ENCODE measurements at regions not wholly inside any gene's neighbourhood (a gene's known extent, or its start where the extent isn't known, plus 50 kb on each side); places are given as distances from the start of the nearest gene placed in this dataset.

DNA sequence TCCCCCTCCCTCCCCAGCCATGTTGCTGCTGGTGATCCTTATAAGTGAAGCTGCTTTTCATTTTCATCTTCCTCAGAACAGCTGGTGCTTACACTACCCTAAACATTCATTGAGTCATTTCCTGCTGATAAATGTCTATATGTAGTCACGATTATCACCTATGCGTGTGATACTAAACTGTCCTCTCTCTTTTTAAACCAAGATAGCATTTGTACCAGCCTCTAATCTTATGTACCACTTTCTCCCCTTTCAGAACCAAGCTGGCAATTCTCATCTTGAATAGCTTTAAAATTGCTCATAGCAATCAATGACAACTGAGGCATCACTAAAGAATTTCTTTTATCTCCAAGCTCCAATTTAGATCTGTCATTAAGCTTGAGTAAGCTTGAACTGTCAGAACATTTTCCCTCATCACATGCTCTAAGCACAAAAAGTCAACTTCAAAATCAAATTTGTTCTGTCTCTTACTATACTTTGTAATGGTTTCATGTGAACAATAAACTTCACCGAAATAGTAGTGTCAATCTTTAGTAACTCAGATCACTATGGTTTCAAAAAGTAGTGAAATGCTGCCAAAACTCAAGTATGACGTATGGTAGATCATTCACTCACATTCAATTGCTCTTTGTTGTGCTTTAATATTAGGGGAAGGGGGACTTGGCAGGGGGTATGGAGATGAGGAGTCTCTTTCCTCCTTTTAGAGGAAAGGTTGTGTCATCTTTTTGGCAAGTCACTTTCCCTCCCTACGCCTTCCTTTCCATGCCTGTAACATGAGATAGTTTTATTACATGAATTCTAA is 178.1 kb upstream of the NOVA1 start:
- no peak overlapping the region for H3K27ac ChIP-seq

DNA sequence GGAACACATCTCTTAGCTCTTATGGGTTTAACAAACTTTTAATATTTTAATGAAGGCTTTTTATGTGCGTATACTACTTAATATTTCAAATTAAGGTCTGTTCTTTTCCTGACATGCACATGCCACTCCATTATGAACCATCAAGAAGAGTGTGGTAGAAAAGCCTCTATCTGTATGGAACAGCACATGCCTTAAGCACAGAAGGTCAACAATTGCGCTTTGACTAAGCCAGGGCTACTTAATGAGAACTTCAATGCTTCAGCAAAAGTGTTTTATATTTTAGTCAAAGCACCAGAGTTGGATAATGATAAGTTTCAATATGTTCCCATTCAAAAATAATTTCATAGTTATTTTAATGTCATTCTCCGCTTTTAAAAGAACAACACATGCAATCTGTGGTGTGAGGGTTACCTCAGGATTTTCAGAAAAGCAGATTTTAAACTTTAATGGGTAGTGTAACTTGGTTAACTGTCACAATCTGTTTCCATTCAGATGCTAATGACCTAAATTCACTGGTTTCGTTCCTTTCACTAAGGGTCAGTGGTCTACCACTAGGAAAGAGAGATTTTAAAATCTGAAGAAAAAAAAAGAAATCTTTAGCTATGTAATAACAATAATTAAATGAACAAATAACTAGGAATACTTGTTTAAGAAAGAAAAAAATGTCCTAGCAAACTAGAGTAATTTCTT is 193.4 kb upstream of the NOVA1 start:
- DNase-seq: no peak

More for the DNA sequence above, 178.1 kb upstream of the NOVA1 start:
- H3K36me3 ChIP-seq (ENCODE audit: low read depth, missing control alignments): no peaks in the 10 kb centered on the region
- no peak for DNase-seq
- no peaks in the 10 kb centered on the region for H3K9me3 ChIP-seq
- H3K4me1 ChIP-seq: no peaks in the 10 kb centered on the region
- no peak overlapping the region for H3K4me3 ChIP-seq
- H3K27me3 ChIP-seq: no peaks in the 10 kb centered on the region
- TF ChIP-seq POLR2A (IDR thresholded peaks at IDR 0.05): no peak
- TF ChIP-seq, protein P1, sequence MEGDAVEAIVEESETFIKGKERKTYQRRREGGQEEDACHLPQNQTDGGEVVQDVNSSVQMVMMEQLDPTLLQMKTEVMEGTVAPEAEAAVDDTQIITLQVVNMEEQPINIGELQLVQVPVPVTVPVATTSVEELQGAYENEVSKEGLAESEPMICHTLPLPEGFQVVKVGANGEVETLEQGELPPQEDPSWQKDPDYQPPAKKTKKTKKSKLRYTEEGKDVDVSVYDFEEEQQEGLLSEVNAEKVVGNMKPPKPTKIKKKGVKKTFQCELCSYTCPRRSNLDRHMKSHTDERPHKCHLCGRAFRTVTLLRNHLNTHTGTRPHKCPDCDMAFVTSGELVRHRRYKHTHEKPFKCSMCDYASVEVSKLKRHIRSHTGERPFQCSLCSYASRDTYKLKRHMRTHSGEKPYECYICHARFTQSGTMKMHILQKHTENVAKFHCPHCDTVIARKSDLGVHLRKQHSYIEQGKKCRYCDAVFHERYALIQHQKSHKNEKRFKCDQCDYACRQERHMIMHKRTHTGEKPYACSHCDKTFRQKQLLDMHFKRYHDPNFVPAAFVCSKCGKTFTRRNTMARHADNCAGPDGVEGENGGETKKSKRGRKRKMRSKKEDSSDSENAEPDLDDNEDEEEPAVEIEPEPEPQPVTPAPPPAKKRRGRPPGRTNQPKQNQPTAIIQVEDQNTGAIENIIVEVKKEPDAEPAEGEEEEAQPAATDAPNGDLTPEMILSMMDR (IDR thresholded peaks at IDR 0.05): no peak
- intact Hi-C loops (cut with DNase I; ENCODE audit: low total_unique reads): no loop called here
- 72 to 81% methylated on average over 5 of the region's 5 CpGs for WGBS, 2 donors

GRCh38 chr14:26794731-26795130 is 196.9 kb upstream of the NOVA1 start:
- Histone ChIP-seq H3K4me3 (no peak overlapping the region), H3K27me3 (no peaks in the 10 kb centered on the region), H3K27ac (no peak overlapping the region), H3K36me3 (ENCODE audit: low read depth, missing control alignments) (no peaks in the 10 kb centered on the region), H3K4me1 (no peaks in the 10 kb centered on the region), H3K9me3 (no peaks in the 10 kb centered on the region)
- TF ChIP-seq POLR2A (IDR thresholded peaks at IDR 0.05): no peak
- TF ChIP-seq, protein P1 (IDR thresholded peaks at IDR 0.05): no peak
- intact Hi-C loops (cut with DNase I; ENCODE audit: low total_unique reads): no loop called here
- DNase-seq: no peak
- WGBS, 2 donors: 73 to 90% methylated on average over 2 of the region's 2 CpGs

More for the DNA sequence above, 193.4 kb upstream of the NOVA1 start:
- Histone ChIP-seq H3K27me3 (no peaks in the 10 kb centered on the region), H3K27ac (no peak overlapping the region), H3K4me3 (no peak overlapping the region), H3K36me3 (ENCODE audit: low read depth, missing control alignments) (no peaks in the 10 kb centered on the region), H3K9me3 (no peaks in the 10 kb centered on the region), H3K4me1 (no peaks in the 10 kb centered on the region)
- WGBS, 2 donors: 59 to 67% methylated on average over 4 of the region's 4 CpGs
- intact Hi-C loops (cut with DNase I; ENCODE audit: low total_unique reads): no loop called here
- TF ChIP-seq, protein P1 (IDR thresholded peaks at IDR 0.05): no peak
- TF ChIP-seq POLR2A (IDR thresholded peaks at IDR 0.05): no peak

DNA sequence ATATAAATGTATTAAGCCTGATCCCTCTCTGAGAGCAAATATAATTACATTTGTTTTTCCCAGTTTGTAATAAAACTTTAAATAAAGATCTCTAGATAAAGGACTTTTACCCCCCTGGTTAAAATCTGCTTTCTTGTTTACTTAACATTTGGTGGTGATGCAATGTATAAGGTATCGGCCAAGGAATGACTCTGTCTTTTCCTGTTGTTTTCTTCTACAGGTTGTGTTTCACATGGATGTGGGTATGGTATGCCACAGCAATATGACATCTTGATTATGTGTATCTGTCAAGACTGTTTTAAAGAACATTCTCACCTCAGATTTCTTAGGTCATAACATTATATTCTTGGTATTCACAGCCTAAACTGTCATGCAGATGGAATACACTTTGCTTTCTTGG is 210.6 kb upstream of the NOVA1 start:
- no peak overlapping the region for H3K4me3 ChIP-seq
- intact Hi-C loops (cut with DNase I; ENCODE audit: low total_unique reads): no loop called here
- DNase-seq: no peak
- no peaks in the 10 kb centered on the region for H3K4me1 ChIP-seq
- no peaks in the 10 kb centered on the region for H3K36me3 ChIP-seq (ENCODE audit: low read depth, missing control alignments)
- WGBS, 2 donors: 76 to 95% methylated on average over 1 of the region's 1 CpG
- TF ChIP-seq, protein P1 (IDR thresholded peaks at IDR 0.05): no peak
- TF ChIP-seq POLR2A (IDR thresholded peaks at IDR 0.05): no peak
- H3K27me3 ChIP-seq: no peaks in the 10 kb centered on the region
- no peaks in the 10 kb centered on the region for H3K9me3 ChIP-seq
- no peak overlapping the region for H3K27ac ChIP-seq
